Transverse colon (tissue), 4 donors: ENCODE measurements at regions not wholly inside any gene's neighbourhood (a gene's known extent, or its start where the extent isn't known, plus 50 kb on each side); places are given as distances from the start of the nearest gene placed in this dataset.

Experiments
- EP300 ChIP-seq: sonication (generic); formaldehyde crosslinking; IDR thresholded peaks from one replicate; pipeline ENCODE4 v1.6.1; 2017; ENCODE audit warnings: antibody characterized with exemption, low read depth
- POLR2A ChIP-seq: fragments of 450-650 bp; IDR thresholded peaks from one replicate; pipeline ENCODE4 v1.6.1; 2016; ENCODE audit warnings: antibody characterized with exemption, mild to moderate bottlenecking, moderate library complexity
- POLR2AphosphoS5 ChIP-seq, 3 donors: sonication (generic); formaldehyde crosslinking; IDR thresholded peaks; one replicate each; pipeline ENCODE4 v1.6.1; 2016; ENCODE audit warnings: antibody characterized with exemption in 3 of 3
- TF ChIP-seq, protein P1 (sequence below), 5 experiments: fragments of 200-600 bp in 3 of 5; fragments of 450-650 bp in 2 of 5; sonication (generic) in 3 of 5; IDR thresholded peaks; 1 replicate in 2 of 5; 2 replicates in 3 of 5; pipeline ENCODE4 v1.5.1; 2016 to 2017; ENCODE audit warnings: antibody characterized with exemption in 5 of 5, inconsistent platforms in 3 of 5, mild to moderate bottlenecking in 2 of 5, moderate library complexity in 1 of 5

DNA sequence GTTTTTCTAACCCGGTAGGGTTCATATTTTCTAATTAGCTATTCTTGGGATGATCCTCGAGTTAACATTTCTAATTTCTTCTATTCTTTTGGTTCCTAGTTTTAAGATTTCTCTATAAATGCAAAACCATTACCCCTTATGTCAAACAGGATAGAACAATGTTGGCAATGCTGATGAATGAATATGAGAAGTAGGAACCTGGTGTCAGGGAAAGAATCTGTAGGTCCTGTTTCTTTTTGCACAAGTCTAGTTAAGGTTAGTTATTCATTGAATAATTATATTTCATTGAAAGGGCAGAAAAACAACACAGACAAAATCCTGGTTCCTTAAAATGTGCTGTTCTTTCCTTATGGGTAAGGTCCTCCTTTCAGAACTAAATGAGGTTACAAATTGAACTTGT is 766.4 kb upstream of the FAM98A start:
- TF ChIP-seq POLR2AphosphoS5 (IDR thresholded peaks at IDR 0.05) (no peak), EP300 (no peak), POLR2A (no peak)
- TF ChIP-seq, protein P1, sequence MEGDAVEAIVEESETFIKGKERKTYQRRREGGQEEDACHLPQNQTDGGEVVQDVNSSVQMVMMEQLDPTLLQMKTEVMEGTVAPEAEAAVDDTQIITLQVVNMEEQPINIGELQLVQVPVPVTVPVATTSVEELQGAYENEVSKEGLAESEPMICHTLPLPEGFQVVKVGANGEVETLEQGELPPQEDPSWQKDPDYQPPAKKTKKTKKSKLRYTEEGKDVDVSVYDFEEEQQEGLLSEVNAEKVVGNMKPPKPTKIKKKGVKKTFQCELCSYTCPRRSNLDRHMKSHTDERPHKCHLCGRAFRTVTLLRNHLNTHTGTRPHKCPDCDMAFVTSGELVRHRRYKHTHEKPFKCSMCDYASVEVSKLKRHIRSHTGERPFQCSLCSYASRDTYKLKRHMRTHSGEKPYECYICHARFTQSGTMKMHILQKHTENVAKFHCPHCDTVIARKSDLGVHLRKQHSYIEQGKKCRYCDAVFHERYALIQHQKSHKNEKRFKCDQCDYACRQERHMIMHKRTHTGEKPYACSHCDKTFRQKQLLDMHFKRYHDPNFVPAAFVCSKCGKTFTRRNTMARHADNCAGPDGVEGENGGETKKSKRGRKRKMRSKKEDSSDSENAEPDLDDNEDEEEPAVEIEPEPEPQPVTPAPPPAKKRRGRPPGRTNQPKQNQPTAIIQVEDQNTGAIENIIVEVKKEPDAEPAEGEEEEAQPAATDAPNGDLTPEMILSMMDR (IDR thresholded peaks at IDR 0.05) = no peak
